ENCODE measurements at regions not wholly inside any gene's neighbourhood (a gene's known extent, or its start where the extent isn't known, plus 50 kb on each side); places are given as distances from the start of the nearest gene placed in this dataset.

- TF ChIP-seq EZH2 (IDR thresholded peaks at IDR 0.05; ENCODE audit: insufficient read depth, poor library complexity, severe bottlenecking) (no peak), EZH2phosphoT487 (IDR thresholded peaks at IDR 0.05; ENCODE audit: insufficient read depth, low read depth) (no peak)
Measured at GRCh38 chr2:53512071-53512826, 255.4 kb upstream of the CHAC2 start.

All from GM23248 (cell line).